Body of pancreas (tissue), 4 donors: ENCODE measurements at regions not wholly inside any gene's neighbourhood (a gene's known extent, or its start where the extent isn't known, plus 50 kb on each side); places are given as distances from the start of the nearest gene placed in this dataset.

Experiments
- ATAC-seq: fragments of 150-250 bp; one replicate; pipeline ENCODE4 v1.9.1; 2016
- DNase-seq, 4 donors: peaks; one replicate each; pipeline ENCODE4 v3.0.0-alpha.2; 2019
- H3K27ac ChIP-seq, 4 donors: fragments of 200-600 bp; sonication (generic); 1 replicate in 3 of 4; 2 replicates in 1 of 4; pipeline versions ENCODE4 v1.5.1 to v1.6.1; 2016 to 2019; ENCODE audit warnings: mild to moderate bottlenecking in 1 of 4, mixed read lengths in 1 of 4, moderate library complexity in 1 of 4
- H3K27me3 ChIP-seq, 2 donors: fragments of 200-600 bp; sonication (generic); one replicate each; pipeline ENCODE4 v1.6.0; 2016; ENCODE audit warnings: mild to moderate bottlenecking in 1 of 2
- H3K36me3 ChIP-seq, 2 donors: fragments of 200-600 bp; sonication (generic); replicated peaks in 1 of 2; 2 replicates each; pipeline ENCODE4 v1.5.1; 2016; ENCODE audit warnings: low read depth in 2 of 2; ENCODE audit not compliant: insufficient read depth in 1 of 2
- H3K4me1 ChIP-seq: fragments of 200-600 bp; sonication (generic); one replicate; pipeline ENCODE4 v1.6.0; 2016
- H3K4me3 ChIP-seq, 2 donors: fragments of 200-600 bp; sonication (generic); 1 replicate in 1 of 2; 2 replicates in 1 of 2; pipeline ENCODE4 v1.5.1; 2016 to 2019
- H3K9me3 ChIP-seq, 3 donors: fragments of 200-600 bp; sonication (generic); 1 replicate in 2 of 3; 2 replicates in 1 of 3; pipeline ENCODE4 v1.5.1; 2016
- CTCF ChIP-seq, 7 experiments: fragments of 450-650 bp in 4 of 7; fragments of 200-600 bp in 3 of 7; sonication (generic) in 3 of 7; IDR thresholded peaks; one replicate each; pipeline ENCODE4 v1.5.1; 2016 to 2019; ENCODE audit warnings: antibody characterized with exemption in 7 of 7
- POLR2A ChIP-seq, 3 donors: fragments of 450-650 bp; IDR thresholded peaks; one replicate each; pipeline ENCODE4 v1.6.1; 2016; ENCODE audit warnings: antibody characterized with exemption in 3 of 3, mild to moderate bottlenecking in 2 of 3
- WGBS, 2 donors: methylation state at CpG; one replicate each; pipeline ENCODE4 v1.1.5; 2017; 5-methylcytosine and 5-hydroxymethylcytosine counted together
- intact Hi-C: fragments of 100-400 bp; cut with DNase I; formaldehyde crosslinking; loops from one replicate; pipeline ENCODE4 v1.15.1; 2023

GRCh38 chr11:23423104-23423503 lies 562.8 kb upstream of the CCDC179 start:
- Histone ChIP-seq H3K9me3 (no peaks in the 10 kb centered on the region), H3K4me3 (no peak overlapping the region), H3K36me3 (no peaks in the 10 kb centered on the region), H3K27ac (no peak overlapping the region), H3K4me1 (no peaks in the 10 kb centered on the region), H3K27me3 (no peaks in the 10 kb centered on the region)
- DNase-seq (no peak), ATAC-seq (no peak)
- WGBS, 2 donors: 82 to 89% methylated on average over 4 of the region's 4 CpGs
- intact Hi-C loops: no loop called here
- TF ChIP-seq CTCF (IDR thresholded peaks at IDR 0.05) (no peak), POLR2A (IDR thresholded peaks at IDR 0.05) (no peak)

- intact Hi-C loops: no loop called here
- no peak for DNase-seq
- Histone ChIP-seq H3K4me3 (no peak overlapping the region), H3K36me3 (no peaks in the 10 kb centered on the region), H3K9me3 (no peaks in the 10 kb centered on the region), H3K4me1 (no peaks in the 10 kb centered on the region), H3K27me3 (no peaks in the 10 kb centered on the region), H3K27ac (no peak overlapping the region)
- WGBS, 2 donors: 89 to 92% methylated on average over 3 of the region's 3 CpGs
- TF ChIP-seq CTCF (IDR thresholded peaks at IDR 0.05) (no peak), POLR2A (IDR thresholded peaks at IDR 0.05) (no peak)
- ATAC-seq: no peak
These were observed 563.4 kb upstream of the CCDC179 start for GRCh38 chr11:23423656-23424055.

GRCh38 chr11:23425381-23425780 lies 565.1 kb upstream of the CCDC179 start:
- Histone ChIP-seq H3K27me3 (no peaks in the 10 kb centered on the region), H3K4me3 (no peak overlapping the region), H3K9me3 (no peaks in the 10 kb centered on the region), H3K27ac (no peak overlapping the region), H3K4me1 (no peaks in the 10 kb centered on the region), H3K36me3 (no peaks in the 10 kb centered on the region)
- intact Hi-C loops: no loop called here
- ATAC-seq: no peak
- no peak for TF ChIP-seq POLR2A (IDR thresholded peaks at IDR 0.05)
- no peak for TF ChIP-seq CTCF (IDR thresholded peaks at IDR 0.05)
- DNase-seq: no peak
- 79 to 87% methylated on average over 2 of the region's 2 CpGs for WGBS, 2 donors

- Histone ChIP-seq H3K4me1 (no peaks in the 10 kb centered on the region), H3K36me3 (no peaks in the 10 kb centered on the region), H3K27ac (no peak overlapping the region), H3K9me3 (no peaks in the 10 kb centered on the region), H3K27me3 (no peaks in the 10 kb centered on the region), H3K4me3 (no peak overlapping the region)
- TF ChIP-seq POLR2A (IDR thresholded peaks at IDR 0.05) (no peak), CTCF (IDR thresholded peaks at IDR 0.05) (no peak)
- 71 to 78% methylated on average over 3 of the region's 3 CpGs for WGBS, 2 donors
- no peak for ATAC-seq
- intact Hi-C loops: no loop called here
- no peak for DNase-seq
These were observed 569.3 kb upstream of the CCDC179 start for GRCh38 chr11:23429569-23429968.

- intact Hi-C loops: no loop called here
- Histone ChIP-seq H3K36me3 (no peaks in the 10 kb centered on the region), H3K27me3 (no peaks in the 10 kb centered on the region), H3K9me3 (no peaks in the 10 kb centered on the region), H3K4me3 (no peak overlapping the region), H3K4me1 (no peaks in the 10 kb centered on the region), H3K27ac (no peak overlapping the region)
- no peak for TF ChIP-seq CTCF (IDR thresholded peaks at IDR 0.05)
- TF ChIP-seq POLR2A (IDR thresholded peaks at IDR 0.05): no peak
- DNase-seq (no peak), ATAC-seq (no peak)
- 82 to 87% methylated on average over 2 of the region's 2 CpGs for WGBS, 2 donors
These were observed 593.2 kb upstream of the CCDC179 start for GRCh38 chr11:23453522-23453921.
